ENCODE measurements at regions not wholly inside any gene's neighbourhood (a gene's known extent, or its start where the extent isn't known, plus 50 kb on each side); places are given as distances from the start of the nearest gene placed in this dataset.

GRCh38 chr9:129336601-129337331 is 158.7 kb upstream of the IER5L start:
- no peak for DNase-seq

- DNase-seq = peak; percentile 48
Measured at GRCh38 chr9:129336130-129336528, 158.1 kb upstream of the IER5L start.

GRCh38 chr9:129335464-129336129 is 157.5 kb upstream of the IER5L start:
- DNase-seq = no peak

GRCh38 chr9:129334105-129334935 is 156.3 kb upstream of the IER5L start:
- peak; percentile 100 for DNase-seq

- DNase-seq = no peak
Measured at GRCh38 chr9:129333617-129334104, 155.6 kb upstream of the IER5L start.

GRCh38 chr9:129332581-129332980 is 154.5 kb upstream of the IER5L start:
- DNase-seq = no peak

GRCh38 chr9:129331772-129332500 is 153.9 kb upstream of the IER5L start:
- no peak for DNase-seq

- no peak for DNase-seq
Measured at GRCh38 chr9:129331493-129331765, 153.4 kb upstream of the IER5L start.

- DNase-seq = no peak
Measured at GRCh38 chr9:129330711-129331492, 152.8 kb upstream of the IER5L start.

GRCh38 chr9:129328355-129329042 is 150.4 kb upstream of the IER5L start:
- no peak for DNase-seq

- DNase-seq = peak; percentile 36
Measured at GRCh38 chr9:129327552-129328328, 149.7 kb upstream of the IER5L start.

GRCh38 chr9:129326061-129327005 is 148.3 kb upstream of the IER5L start:
- DNase-seq = no peak

- no peak for DNase-seq
Measured at GRCh38 chr9:129324808-129325502, 146.9 kb upstream of the IER5L start.

- no peak for DNase-seq
Measured at GRCh38 chr9:129323999-129324553, 146.0 kb upstream of the IER5L start.

- DNase-seq = no peak
Measured at GRCh38 chr9:129323376-129323998, 145.4 kb upstream of the IER5L start.

GRCh38 chr9:129322641-129323375 is 144.7 kb upstream of the IER5L start:
- DNase-seq = no peak

GRCh38 chr9:129322022-129322621 is 144.1 kb upstream of the IER5L start:
- no peak for DNase-seq

All from NCI-H226 (cell line).